ENCODE measurements at regions not wholly inside any gene's neighbourhood (a gene's known extent, or its start where the extent isn't known, plus 50 kb on each side); places are given as distances from the start of the nearest gene placed in this dataset.

- no peak overlapping the region for H3K27ac ChIP-seq (ENCODE audit: extremely low read depth, low read depth, low read length)
- no peak overlapping the region for H3K4me3 ChIP-seq (ENCODE audit: low read depth, low read length)
- no peaks in the 10 kb centered on the region for H3K9me3 ChIP-seq (ENCODE audit: control insufficient read depth, insufficient read depth, low read depth, low read length)
- no peaks in the 10 kb centered on the region for H3K36me3 ChIP-seq (ENCODE audit: control insufficient read depth in 2 of 2, insufficient read depth in 1 of 2, low read length in 2 of 2)
- POLR2A ChIA-PET: no interaction called here
- CTCF ChIA-PET: no interaction called here
- TF ChIP-seq, protein P1, sequence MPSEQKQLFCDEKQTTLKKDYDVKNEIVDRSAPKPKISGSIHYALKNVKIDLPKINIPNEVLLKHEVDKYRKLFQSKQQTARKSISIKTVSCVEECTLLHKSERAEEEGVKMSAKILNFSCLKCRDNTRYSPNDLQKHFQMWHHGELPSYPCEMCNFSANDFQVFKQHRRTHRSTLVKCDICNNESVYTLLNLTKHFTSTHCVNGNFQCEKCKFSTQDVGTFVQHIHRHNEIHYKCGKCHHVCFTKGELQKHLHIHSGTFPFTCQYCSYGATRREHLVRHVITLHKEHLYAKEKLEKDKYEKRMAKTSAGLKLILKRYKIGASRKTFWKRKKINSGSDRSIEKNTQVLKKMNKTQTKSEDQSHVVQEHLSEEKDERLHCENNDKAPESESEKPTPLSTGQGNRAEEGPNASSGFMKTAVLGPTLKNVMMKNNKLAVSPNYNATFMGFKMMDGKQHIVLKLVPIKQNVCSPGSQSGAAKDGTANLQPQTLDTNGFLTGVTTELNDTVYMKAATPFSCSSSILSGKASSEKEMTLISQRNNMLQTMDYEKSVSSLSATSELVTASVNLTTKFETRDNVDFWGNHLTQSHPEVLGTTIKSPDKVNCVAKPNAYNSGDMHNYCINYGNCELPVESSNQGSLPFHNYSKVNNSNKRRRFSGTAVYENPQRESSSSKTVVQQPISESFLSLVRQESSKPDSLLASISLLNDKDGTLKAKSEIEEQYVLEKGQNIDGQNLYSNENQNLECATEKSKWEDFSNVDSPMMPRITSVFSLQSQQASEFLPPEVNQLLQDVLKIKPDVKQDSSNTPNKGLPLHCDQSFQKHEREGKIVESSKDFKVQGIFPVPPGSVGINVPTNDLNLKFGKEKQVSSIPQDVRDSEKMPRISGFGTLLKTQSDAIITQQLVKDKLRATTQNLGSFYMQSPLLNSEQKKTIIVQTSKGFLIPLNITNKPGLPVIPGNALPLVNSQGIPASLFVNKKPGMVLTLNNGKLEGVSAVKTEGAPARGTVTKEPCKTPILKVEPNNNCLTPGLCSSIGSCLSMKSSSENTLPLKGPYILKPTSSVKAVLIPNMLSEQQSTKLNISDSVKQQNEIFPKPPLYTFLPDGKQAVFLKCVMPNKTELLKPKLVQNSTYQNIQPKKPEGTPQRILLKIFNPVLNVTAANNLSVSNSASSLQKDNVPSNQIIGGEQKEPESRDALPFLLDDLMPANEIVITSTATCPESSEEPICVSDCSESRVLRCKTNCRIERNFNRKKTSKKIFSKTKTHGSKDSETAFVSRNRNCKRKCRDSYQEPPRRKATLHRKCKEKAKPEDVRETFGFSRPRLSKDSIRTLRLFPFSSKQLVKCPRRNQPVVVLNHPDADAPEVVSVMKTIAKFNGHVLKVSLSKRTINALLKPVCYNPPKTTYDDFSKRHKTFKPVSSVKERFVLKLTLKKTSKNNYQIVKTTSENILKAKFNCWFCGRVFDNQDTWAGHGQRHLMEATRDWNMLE (tag by site-specific recombination; conservative IDR thresholded peaks at IDR 0.05; ENCODE audit: low read depth): no peak
- TF ChIP-seq ZNF585B (tag by site-specific recombination; IDR thresholded peaks at IDR 0.05) (no peak), ZNF19 (tag by site-specific recombination; IDR thresholded peaks at IDR 0.05; ENCODE audit: low read depth) (no peak), ZNF768 (tag by site-specific recombination; IDR thresholded peaks at IDR 0.05) (no peak), SP7 (tag by site-specific recombination; IDR thresholded peaks at IDR 0.05) (no peak), ZFP69B (tag by site-specific recombination; IDR thresholded peaks at IDR 0.05) (no peak), ZNF701 (tag by site-specific recombination; IDR thresholded peaks at IDR 0.05) (no peak)
- TF ChIP-seq, protein P2, sequence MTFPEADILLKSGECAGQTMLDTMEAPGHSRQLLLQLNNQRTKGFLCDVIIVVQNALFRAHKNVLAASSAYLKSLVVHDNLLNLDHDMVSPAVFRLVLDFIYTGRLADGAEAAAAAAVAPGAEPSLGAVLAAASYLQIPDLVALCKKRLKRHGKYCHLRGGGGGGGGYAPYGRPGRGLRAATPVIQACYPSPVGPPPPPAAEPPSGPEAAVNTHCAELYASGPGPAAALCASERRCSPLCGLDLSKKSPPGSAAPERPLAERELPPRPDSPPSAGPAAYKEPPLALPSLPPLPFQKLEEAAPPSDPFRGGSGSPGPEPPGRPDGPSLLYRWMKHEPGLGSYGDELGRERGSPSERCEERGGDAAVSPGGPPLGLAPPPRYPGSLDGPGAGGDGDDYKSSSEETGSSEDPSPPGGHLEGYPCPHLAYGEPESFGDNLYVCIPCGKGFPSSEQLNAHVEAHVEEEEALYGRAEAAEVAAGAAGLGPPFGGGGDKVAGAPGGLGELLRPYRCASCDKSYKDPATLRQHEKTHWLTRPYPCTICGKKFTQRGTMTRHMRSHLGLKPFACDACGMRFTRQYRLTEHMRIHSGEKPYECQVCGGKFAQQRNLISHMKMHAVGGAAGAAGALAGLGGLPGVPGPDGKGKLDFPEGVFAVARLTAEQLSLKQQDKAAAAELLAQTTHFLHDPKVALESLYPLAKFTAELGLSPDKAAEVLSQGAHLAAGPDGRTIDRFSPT (tag by site-specific recombination; IDR thresholded peaks at IDR 0.05): no peak
- H3K4me1 ChIP-seq (ENCODE audit: control insufficient read depth, insufficient read depth, low read length): no peaks in the 10 kb centered on the region
Observed at GRCh38 chr2:103738108-103738507, 976.3 kb downstream of the TMEM182 start.

DNA sequence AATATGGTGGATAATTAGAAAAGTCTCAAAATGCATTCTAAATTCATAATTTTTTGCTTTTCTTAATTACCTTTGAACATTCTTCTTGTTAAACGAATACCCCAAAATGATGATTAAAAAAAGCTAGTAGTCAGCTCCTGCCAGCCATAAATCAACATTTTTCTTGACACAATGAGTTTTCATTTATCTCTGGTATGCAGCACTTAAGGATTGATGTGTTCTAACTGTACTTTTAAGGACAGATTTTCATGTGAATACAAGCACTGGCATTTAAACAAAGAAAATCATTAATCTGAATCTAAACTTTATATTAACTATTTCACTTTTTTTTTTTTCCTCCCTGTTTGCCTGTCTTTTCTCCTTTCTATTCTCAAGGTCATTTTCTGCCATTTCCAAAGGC is 976.8 kb downstream of the TMEM182 start:
- H3K4me1 ChIP-seq (ENCODE audit: control insufficient read depth, insufficient read depth, low read length): no peaks in the 10 kb centered on the region
- ChIA-PET POLR2A (no interaction called here), CTCF (no interaction called here)
- no peak overlapping the region for H3K27ac ChIP-seq (ENCODE audit: extremely low read depth, low read depth, low read length)
- no peak overlapping the region for H3K4me3 ChIP-seq (ENCODE audit: low read depth, low read length)
- TF ChIP-seq ZSCAN5A (tag by site-specific recombination; IDR thresholded peaks at IDR 0.05) (no peak), ZNF791 (tag by site-specific recombination; IDR thresholded peaks at IDR 0.05) (no peak), SCRT1 (tag by site-specific recombination; IDR thresholded peaks at IDR 0.05; ENCODE audit: borderline replicate concordance) (no peak), ZNF174 (tag by site-specific recombination; IDR thresholded peaks at IDR 0.05) (no peak), ZNF837 (tag by site-specific recombination; IDR thresholded peaks at IDR 0.05) (no peak), ZNF37A (tag by site-specific recombination; IDR thresholded peaks at IDR 0.05) (no peak), ZNF501 (tag by site-specific recombination; IDR thresholded peaks at IDR 0.05) (no peak), KLF16 (tag by site-specific recombination; IDR thresholded peaks at IDR 0.05) (no peak), ZNF184 (tag by site-specific recombination; IDR thresholded peaks at IDR 0.05) (no peak), ZNF670 (tag by site-specific recombination; IDR thresholded peaks at IDR 0.05; ENCODE audit: low read depth) (no peak), ZNF391 (tag by site-specific recombination; IDR thresholded peaks at IDR 0.05; ENCODE audit: borderline replicate concordance, low read depth) (no peak), ZNF394 (tag by site-specific recombination; IDR thresholded peaks at IDR 0.05; ENCODE audit: borderline replicate concordance) (no peak), ZNF239 (tag by site-specific recombination; IDR thresholded peaks at IDR 0.05) (no peak), ZNF18 (tag by site-specific recombination; IDR thresholded peaks at IDR 0.05) (no peak)
- H3K9me3 ChIP-seq (ENCODE audit: control insufficient read depth, insufficient read depth, low read depth, low read length): no peaks in the 10 kb centered on the region
- H3K36me3 ChIP-seq (ENCODE audit: control insufficient read depth in 2 of 2, insufficient read depth in 1 of 2, low read length in 2 of 2): no peaks in the 10 kb centered on the region
